ENCODE measurements at regions not wholly inside any gene's neighbourhood (a gene's known extent, or its start where the extent isn't known, plus 50 kb on each side); places are given as distances from the start of the nearest gene placed in this dataset.

- no peaks in the 10 kb centered on the region for H3K27me3 ChIP-seq
- H3K9me3 ChIP-seq: peaks cover 0 to 4% (median 0%) of the 10 kb centered on the region in 3 donors
- DNase-seq: no peak
- no peaks in the 10 kb centered on the region for H3K36me3 ChIP-seq
- intact Hi-C loops (cut with DNase I): no loop called here
- no peak overlapping the region for H3K4me3 ChIP-seq
- WGBS, 2 donors: 42 to 89% methylated on average over 2 of the region's 2 CpGs
- H3K27ac ChIP-seq: no peak overlapping the region
- no peak for TF ChIP-seq POLR2A (IDR thresholded peaks at IDR 0.05)
- TF ChIP-seq CTCF (IDR thresholded peaks at IDR 0.05): no peak
- H3K4me1 ChIP-seq: no peaks in the 10 kb centered on the region
Measured at GRCh38 chr1:56311766-56312165, 267.6 kb downstream of the PLPP3 start.

GRCh38 chr1:56310945-56311344 is 268.4 kb downstream of the PLPP3 start:
- no peak for DNase-seq
- Histone ChIP-seq H3K27ac (no peak overlapping the region), H3K9me3 (peaks cover 0 to 4% (median 0%) of the 10 kb centered on the region in 3 donors), H3K36me3 (no peaks in the 10 kb centered on the region), H3K4me1 (no peaks in the 10 kb centered on the region), H3K27me3 (no peaks in the 10 kb centered on the region), H3K4me3 (no peak overlapping the region)
- WGBS, 2 donors: 73% methylated on average over 3 of the region's 3 CpGs
- intact Hi-C loops (cut with DNase I): no loop called here
- no peak for TF ChIP-seq POLR2A (IDR thresholded peaks at IDR 0.05)
- TF ChIP-seq CTCF (IDR thresholded peaks at IDR 0.05): no peak

GRCh38 chr1:56309065-56309464 is 270.3 kb downstream of the PLPP3 start:
- no peak for DNase-seq
- WGBS, 2 donors: 45 to 54% methylated on average over 1 of the region's 1 CpG
- no peak for TF ChIP-seq CTCF (IDR thresholded peaks at IDR 0.05)
- no peak for TF ChIP-seq POLR2A (IDR thresholded peaks at IDR 0.05)
- Histone ChIP-seq H3K27me3 (no peaks in the 10 kb centered on the region), H3K27ac (no peak overlapping the region), H3K36me3 (no peaks in the 10 kb centered on the region), H3K4me3 (no peak overlapping the region), H3K9me3 (peaks cover 0 to 1% (median 0%) of the 10 kb centered on the region in 3 donors), H3K4me1 (no peaks in the 10 kb centered on the region)
- intact Hi-C loops (cut with DNase I): no loop called here

GRCh38 chr1:56304975-56305374 is 274.4 kb downstream of the PLPP3 start:
- 84 to 88% methylated on average over 4 of the region's 4 CpGs for WGBS, 2 donors
- intact Hi-C loops (cut with DNase I): no loop called here
- DNase-seq: no peak

GRCh38 chr1:56303805-56304204 is 275.6 kb downstream of the PLPP3 start:
- intact Hi-C loops (cut with DNase I): no loop called here
- 88 to 89% methylated on average over 1 of the region's 1 CpG for WGBS, 2 donors

More at GRCh38 chr1:56304975-56305374, 274.4 kb downstream of the PLPP3 start:
- Histone ChIP-seq H3K36me3 (no peaks in the 10 kb centered on the region), H3K4me3 (no peak overlapping the region), H3K27me3 (no peaks in the 10 kb centered on the region), H3K27ac (no peak overlapping the region), H3K4me1 (no peaks in the 10 kb centered on the region), H3K9me3 (no peaks in the 10 kb centered on the region)
- TF ChIP-seq POLR2A (IDR thresholded peaks at IDR 0.05) (no peak), CTCF (IDR thresholded peaks at IDR 0.05) (no peak)

More at GRCh38 chr1:56303805-56304204, 275.6 kb downstream of the PLPP3 start:
- no peaks in the 10 kb centered on the region for H3K36me3 ChIP-seq
- TF ChIP-seq POLR2A (IDR thresholded peaks at IDR 0.05): no peak
- no peak for TF ChIP-seq CTCF (IDR thresholded peaks at IDR 0.05)
- no peak overlapping the region for H3K27ac ChIP-seq
- H3K27me3 ChIP-seq: no peaks in the 10 kb centered on the region
- H3K4me1 ChIP-seq: no peaks in the 10 kb centered on the region
- no peak for DNase-seq
- no peaks in the 10 kb centered on the region for H3K9me3 ChIP-seq
- H3K4me3 ChIP-seq: no peak overlapping the region
